ENCODE measurements at regions not wholly inside any gene's neighbourhood (a gene's known extent, or its start where the extent isn't known, plus 50 kb on each side); places are given as distances from the start of the nearest gene placed in this dataset.

DNA sequence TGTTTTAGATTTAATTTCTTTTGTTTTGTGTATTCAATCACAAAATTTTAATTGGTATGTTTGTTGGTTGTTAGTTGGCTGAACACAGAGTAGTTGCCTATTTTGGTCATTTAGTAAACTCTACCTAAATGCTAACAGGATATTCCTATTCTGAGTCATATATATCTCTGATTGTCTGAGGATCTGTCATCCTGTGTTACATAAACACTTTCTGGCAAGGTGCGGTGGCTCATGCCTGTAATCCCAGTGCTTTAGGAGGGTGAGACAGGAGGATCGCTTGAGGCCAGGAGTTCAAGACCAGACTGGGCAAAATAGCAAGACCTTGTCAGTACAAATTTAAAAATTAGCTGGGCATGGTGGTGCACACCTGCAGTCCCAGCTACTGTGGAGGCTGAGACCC, 178.6 kb downstream of the PLCE1 start (continued):
- no peak for TF ChIP-seq MAX (IDR thresholded peaks at IDR 0.05; ENCODE audit: low read depth)
- no peak for TF ChIP-seq JUND (IDR thresholded peaks at IDR 0.05)
- no peak for TF ChIP-seq NRF1 (IDR thresholded peaks at IDR 0.05; ENCODE audit: low read depth, low read length)
- TF ChIP-seq, protein P1, sequence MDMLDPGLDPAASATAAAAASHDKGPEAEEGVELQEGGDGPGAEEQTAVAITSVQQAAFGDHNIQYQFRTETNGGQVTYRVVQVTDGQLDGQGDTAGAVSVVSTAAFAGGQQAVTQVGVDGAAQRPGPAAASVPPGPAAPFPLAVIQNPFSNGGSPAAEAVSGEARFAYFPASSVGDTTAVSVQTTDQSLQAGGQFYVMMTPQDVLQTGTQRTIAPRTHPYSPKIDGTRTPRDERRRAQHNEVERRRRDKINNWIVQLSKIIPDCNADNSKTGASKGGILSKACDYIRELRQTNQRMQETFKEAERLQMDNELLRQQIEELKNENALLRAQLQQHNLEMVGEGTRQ (IDR thresholded peaks at IDR 0.05; ENCODE audit: borderline replicate concordance, low read depth, low read length): no peak
- TF ChIP-seq ELF1 (IDR thresholded peaks at IDR 0.05): no peak
- no peak for TF ChIP-seq RAD21 (IDR thresholded peaks at IDR 0.05; ENCODE audit: low read length)
- no peak for TF ChIP-seq EZH2phosphoT487 (IDR thresholded peaks at IDR 0.05; ENCODE audit: borderline replicate concordance, low read depth)
- no peak for TF ChIP-seq RFX5 (IDR thresholded peaks at IDR 0.05; ENCODE audit: low read length)
- TF ChIP-seq FOXJ3 (CRISPR knock-in tag; IDR thresholded peaks at IDR 0.05): no peak

GRCh38 chr10:94173594-94173993, 179.9 kb downstream of the PLCE1 start:
- DNase-seq: no peak
- Histone ChIP-seq H4K20me1 (ENCODE audit: insufficient read depth) (no peaks in the 10 kb centered on the region), H3K9me2 (no peaks in the 10 kb centered on the region), H3K36me3 (replicated peaks in 1 of 2; ENCODE audit: control insufficient read depth in 1 of 2, insufficient read depth in 2 of 2, low read length in 1 of 2) (no peaks in the 10 kb centered on the region), H3K4me1 (ENCODE audit: control insufficient read depth in 1 of 2, insufficient read depth in 2 of 2, low read depth in 1 of 2, low read length in 1 of 2) (peaks cover 0 to 4% of the 10 kb centered on the region in 2 experiments; a peak in 2 of 4 replicates), H3K27ac (ENCODE audit: low read depth in 2 of 2, low read length in 1 of 2) (no peak overlapping the region), H3K4me2 (no peak overlapping the region), H3K9me3 (no peaks in the 10 kb centered on the region), H3K79me2 (ENCODE audit: insufficient read depth) (no peaks in the 10 kb centered on the region), H3K27me3 (ENCODE audit: insufficient read depth) (no peaks in the 10 kb centered on the region), H2AFZ (ENCODE audit: low read depth) (no peak overlapping the region), H3F3A (replicated peaks; ENCODE audit: insufficient read depth) (no peaks in the 10 kb centered on the region), H3K4me3 (ENCODE audit: low read depth in 2 of 2, low read length in 1 of 2) (no peak overlapping the region), H3K9ac (no peak overlapping the region)
- WGBS (ENCODE audit: low lambda C conversion rate): 67% methylated on average over 3 of the region's 3 CpGs
- TF ChIP-seq POLR2AphosphoS5 (IDR thresholded peaks at IDR 0.05; ENCODE audit: low read depth, low read length): no peak
- ChIA-PET POLR2A (no interaction called here), CTCF (no interaction called here)

GRCh38 chr10:94174838-94175237, 181.1 kb downstream of the PLCE1 start:
- H3K9me3 ChIP-seq: no peaks in the 10 kb centered on the region
- CTCF ChIA-PET: no interaction called here

More at GRCh38 chr10:94174838-94175237, 181.1 kb downstream of the PLCE1 start:
- Histone ChIP-seq H3K4me3 (ENCODE audit: low read depth in 2 of 2, low read length in 1 of 2) (no peak overlapping the region), H3K27me3 (ENCODE audit: insufficient read depth) (no peaks in the 10 kb centered on the region), H3K4me1 (ENCODE audit: control insufficient read depth in 1 of 2, insufficient read depth in 2 of 2, low read depth in 1 of 2, low read length in 1 of 2) (peaks cover 0 to 7% of the 10 kb centered on the region in 2 experiments; a peak in 2 of 4 replicates), H4K20me1 (ENCODE audit: insufficient read depth) (no peaks in the 10 kb centered on the region), H3K9me2 (no peaks in the 10 kb centered on the region), H3K27ac (ENCODE audit: low read depth in 2 of 2, low read length in 1 of 2) (no peak overlapping the region), H3K9ac (no peak overlapping the region), H2AFZ (ENCODE audit: low read depth) (no peak overlapping the region), H3K79me2 (ENCODE audit: insufficient read depth) (no peaks in the 10 kb centered on the region), H3F3A (replicated peaks; ENCODE audit: insufficient read depth) (no peaks in the 10 kb centered on the region), H3K36me3 (replicated peaks in 1 of 2; ENCODE audit: control insufficient read depth in 1 of 2, insufficient read depth in 2 of 2, low read length in 1 of 2) (no peaks in the 10 kb centered on the region), H3K4me2 (no peak overlapping the region)
- DNase-seq: no peak
- POLR2A ChIA-PET: no interaction called here
- no peak for TF ChIP-seq SMC3 (IDR thresholded peaks at IDR 0.05; ENCODE audit: low read depth, low read length)
- no peak for TF ChIP-seq ELF1 (IDR thresholded peaks at IDR 0.05)
- no peak for TF ChIP-seq RFX5 (IDR thresholded peaks at IDR 0.05; ENCODE audit: low read length)
- TF ChIP-seq IRF3 (IDR thresholded peaks at IDR 0.05; ENCODE audit: low read depth, low read length): no peak
- TF ChIP-seq RAD21 (IDR thresholded peaks at IDR 0.05; ENCODE audit: low read length): no peak
- no peak for TF ChIP-seq CHD2 (IDR thresholded peaks at IDR 0.05; ENCODE audit: low read length, partially characterized antibody)
- TF ChIP-seq NRF1 (IDR thresholded peaks at IDR 0.05; ENCODE audit: low read depth, low read length): no peak
- no peak for TF ChIP-seq GATA2 (CRISPR knock-in tag; IDR thresholded peaks at IDR 0.05)
- TF ChIP-seq NFIC (IDR thresholded peaks at IDR 0.05; ENCODE audit: borderline replicate concordance): no peak
